ENCODE measurements at regions not wholly inside any gene's neighbourhood (a gene's known extent, or its start where the extent isn't known, plus 50 kb on each side); places are given as distances from the start of the nearest gene placed in this dataset.
"Not testable (repeated sequence)": the region's sequence is repeated elsewhere in the genome, so short reads cannot be mapped to it uniquely, and the experiment has no call there.

- no peaks in the 10 kb centered on the region for H3K27me3 ChIP-seq (replicated peaks)
- in situ Hi-C loops (cut with HindIII; ENCODE audit: low pct_ligation_motif_present, low sequenced_read_pairs) = no loop called here
- no peak for DNase-seq
- no peaks in the 10 kb centered on the region for H3K36me3 ChIP-seq (replicated peaks)
- no peak for TF ChIP-seq CTCF (IDR thresholded peaks at IDR 0.05; ENCODE audit: low read depth, low read length, missing control alignments)
- H3K4me3 ChIP-seq (ENCODE audit: low read depth, low read length) = no peak overlapping the region
- H3K27ac ChIP-seq = no peak overlapping the region
Observed at GRCh38 chr21:27321791-27322190, 354.9 kb upstream of the ADAMTS5 start.

GRCh38 chr21:27320868-27321267 lies 354.0 kb upstream of the ADAMTS5 start:
- Histone ChIP-seq H3K27ac (no peak overlapping the region), H3K27me3 (replicated peaks) (no peaks in the 10 kb centered on the region), H3K36me3 (replicated peaks) (no peaks in the 10 kb centered on the region), H3K4me3 (ENCODE audit: low read depth, low read length) (no peak overlapping the region)
- in situ Hi-C loops (cut with HindIII; ENCODE audit: low pct_ligation_motif_present, low sequenced_read_pairs) = no loop called here
- DNase-seq = no peak
- no peak for TF ChIP-seq CTCF (IDR thresholded peaks at IDR 0.05; ENCODE audit: low read depth, low read length, missing control alignments)

GRCh38 chr21:27317601-27318000 lies 350.7 kb upstream of the ADAMTS5 start:
- H3K27ac ChIP-seq; H3K36me3 ChIP-seq (replicated peaks); H3K4me3 ChIP-seq (ENCODE audit: low read depth, low read length); H3K27me3 ChIP-seq (replicated peaks); DNase-seq; in situ Hi-C loops (cut with HindIII; ENCODE audit: low pct_ligation_motif_present, low sequenced_read_pairs): not testable (repeated sequence)

- Histone ChIP-seq H3K4me3 (ENCODE audit: low read depth, low read length) (no peak overlapping the region), H3K27me3 (replicated peaks) (no peaks in the 10 kb centered on the region), H3K27ac (no peak overlapping the region), H3K36me3 (replicated peaks) (no peaks in the 10 kb centered on the region)
- no peak for TF ChIP-seq CTCF (IDR thresholded peaks at IDR 0.05; ENCODE audit: low read depth, low read length, missing control alignments)
- peak; percentile 1 for DNase-seq
- in situ Hi-C loops (cut with HindIII; ENCODE audit: low pct_ligation_motif_present, low sequenced_read_pairs) = no loop called here
Observed at GRCh38 chr21:27315373-27315772, 348.5 kb upstream of the ADAMTS5 start.

- Histone ChIP-seq H3K27me3 (replicated peaks) (no peaks in the 10 kb centered on the region), H3K4me3 (ENCODE audit: low read depth, low read length) (no peak overlapping the region), H3K27ac (no peak overlapping the region), H3K36me3 (replicated peaks) (no peaks in the 10 kb centered on the region)
- TF ChIP-seq CTCF (IDR thresholded peaks at IDR 0.05; ENCODE audit: low read depth, low read length, missing control alignments) = no peak
- in situ Hi-C loops (cut with HindIII; ENCODE audit: low pct_ligation_motif_present, low sequenced_read_pairs) = no loop called here
- no peak for DNase-seq
Observed at GRCh38 chr21:27314131-27314530, 347.2 kb upstream of the ADAMTS5 start.

GRCh38 chr21:27306791-27307775 lies 340.2 kb upstream of the ADAMTS5 start:
- no peak for DNase-seq
- H3K4me3 ChIP-seq (ENCODE audit: low read depth, low read length) = no peak overlapping the region
- no peak for TF ChIP-seq CTCF (IDR thresholded peaks at IDR 0.05; ENCODE audit: low read depth, low read length, missing control alignments)
- H3K27ac ChIP-seq = no peak overlapping the region
- no peaks in the 10 kb centered on the region for H3K36me3 ChIP-seq (replicated peaks)
- in situ Hi-C loops (cut with HindIII; ENCODE audit: low pct_ligation_motif_present, low sequenced_read_pairs) = no loop called here
- no peaks in the 10 kb centered on the region for H3K27me3 ChIP-seq (replicated peaks)

Measured in brain microvascular endothelial cell (primary cell).